Loucy (cell line): ENCODE measurements at regions not wholly inside any gene's neighbourhood (a gene's known extent, or its start where the extent isn't known, plus 50 kb on each side); places are given as distances from the start of the nearest gene placed in this dataset.

ENCODE experiments used
- H2AFZ ChIP-seq: fragments of 200-600 bp; sonication (generic); 2 replicates; pipeline ENCODE4 v1.6.0; 2016; ENCODE audit warnings: antibody characterized with exemption, mild to moderate bottlenecking, low read length, moderate library complexity
- H3F3A ChIP-seq: fragments of 200-600 bp; 2 replicates; pipeline ENCODE4 v1.6.0; 2016; ENCODE audit warnings: antibody characterized with exemption, low read depth, mild to moderate bottlenecking
- H3K27me3 ChIP-seq: fragments of 200-600 bp; sonication (generic); 2 replicates; pipeline ENCODE4 v1.6.1; 2014; ENCODE audit warnings: low read length, mild to moderate bottlenecking; ENCODE audit not compliant: insufficient read depth, poor library complexity, severe bottlenecking
- H3K36me3 ChIP-seq: fragments of 200-600 bp; sonication (generic); 2 replicates; pipeline ENCODE4 v1.6.1; 2016; ENCODE audit warnings: low read length; ENCODE audit not compliant: insufficient read depth
- H3K4me1 ChIP-seq: fragments of 200-600 bp; sonication (generic); 2 replicates; pipeline ENCODE4 v1.5.1; 2014; ENCODE audit warnings: low read length, mild to moderate bottlenecking; ENCODE audit not compliant: insufficient read depth, poor library complexity, severe bottlenecking
- H3K4me2 ChIP-seq: fragments of 200-600 bp; sonication (generic); 2 replicates; pipeline ENCODE4 v1.6.0; 2014; ENCODE audit warnings: antibody characterized with exemption, low read length, low read depth, mild to moderate bottlenecking; ENCODE audit not compliant: poor library complexity, severe bottlenecking
- H3K4me3 ChIP-seq: fragments of 200-600 bp; sonication (generic); 2 replicates; pipeline ENCODE4 v1.5.1; 2014; ENCODE audit warnings: low read length, mild to moderate bottlenecking, mixed read lengths; ENCODE audit not compliant: poor library complexity, severe bottlenecking
- H3K79me2 ChIP-seq: fragments of 200-600 bp; sonication (generic); 2 replicates; pipeline ENCODE4 v1.6.1; 2014; ENCODE audit warnings: low read length; ENCODE audit not compliant: insufficient read depth
- H3K9ac ChIP-seq: fragments of 200-600 bp; sonication (generic); 2 replicates; pipeline ENCODE4 v1.6.0; 2014; ENCODE audit warnings: mild to moderate bottlenecking, low read depth, low read length, moderate library complexity; ENCODE audit not compliant: poor library complexity, severe bottlenecking
- H3K9me2 ChIP-seq: fragments of 200-600 bp; sonication (generic); replicated peaks from 2 replicates; pipeline ENCODE4 v1.6.1; 2016; ENCODE audit warnings: low read depth, low read length, mixed read lengths
- H3K9me3 ChIP-seq: fragments of 200-600 bp; sonication (generic); 2 replicates; pipeline ENCODE4 v1.6.1; 2014; ENCODE audit warnings: mild to moderate bottlenecking, antibody characterized with exemption, low read length, low read depth; ENCODE audit not compliant: insufficient read depth
- H4K20me1 ChIP-seq: fragments of 200-600 bp; sonication (generic); 2 replicates; pipeline ENCODE4 v1.6.0; 2014; ENCODE audit warnings: antibody characterized with exemption, low read length, mild to moderate bottlenecking; ENCODE audit not compliant: insufficient read depth, poor library complexity, severe bottlenecking
- CTCF ChIP-seq: fragments of 200-600 bp; sonication (generic); conservative IDR thresholded peaks from 2 replicates; pipeline ENCODE4 v1.5.1; 2014; ENCODE audit warnings: mild to moderate bottlenecking, antibody characterized with exemption, low read length
- EZH2phosphoT487 ChIP-seq: fragments of 200-600 bp; IDR thresholded peaks from 2 replicates; pipeline ENCODE4 v1.6.1; 2018; ENCODE audit warnings: antibody characterized with exemption, mild to moderate bottlenecking, moderate library complexity, borderline replicate concordance

GRCh38 chr12:97164936-97165335 is 257.9 kb downstream of the NEDD1 start:
- Histone ChIP-seq H3K9me2 (no peaks in the 10 kb centered on the region), H3K79me2 (no peaks in the 10 kb centered on the region), H3K9me3 (no peaks in the 10 kb centered on the region), H3K4me1 (no peaks in the 10 kb centered on the region), H4K20me1 (no peaks in the 10 kb centered on the region), H3K36me3 (no peaks in the 10 kb centered on the region), H3K27me3 (no peaks in the 10 kb centered on the region), H3K9ac (no peak overlapping the region), H3K4me3 (no peak overlapping the region), H2AFZ (no peak overlapping the region), H3K4me2 (no peak overlapping the region), H3F3A (no peaks in the 10 kb centered on the region)
- TF ChIP-seq CTCF (no peak), EZH2phosphoT487 (no peak)

GRCh38 chr12:97167598-97167997 is 260.5 kb downstream of the NEDD1 start:
- Histone ChIP-seq H3K36me3 (no peaks in the 10 kb centered on the region), H3K9ac (no peak overlapping the region), H3K27me3 (no peaks in the 10 kb centered on the region), H3K79me2 (no peaks in the 10 kb centered on the region), H3K4me1 (no peaks in the 10 kb centered on the region), H2AFZ (no peak overlapping the region), H3K9me2 (no peaks in the 10 kb centered on the region), H3K4me2 (no peak overlapping the region), H3F3A (no peaks in the 10 kb centered on the region), H3K4me3 (no peak overlapping the region), H3K9me3 (no peaks in the 10 kb centered on the region), H4K20me1 (no peaks in the 10 kb centered on the region)
- no peak for TF ChIP-seq EZH2phosphoT487

- H3K4me2 ChIP-seq = no peak overlapping the region
- H4K20me1 ChIP-seq = no peaks in the 10 kb centered on the region
- H3F3A ChIP-seq = no peaks in the 10 kb centered on the region
- H2AFZ ChIP-seq = no peak overlapping the region
- no peaks in the 10 kb centered on the region for H3K36me3 ChIP-seq
- no peak overlapping the region for H3K4me3 ChIP-seq
- H3K9me2 ChIP-seq = no peaks in the 10 kb centered on the region
- no peak overlapping the region for H3K9ac ChIP-seq
- no peaks in the 10 kb centered on the region for H3K4me1 ChIP-seq
- no peak for TF ChIP-seq CTCF
- no peak for TF ChIP-seq EZH2phosphoT487
- no peaks in the 10 kb centered on the region for H3K9me3 ChIP-seq
- H3K27me3 ChIP-seq = no peaks in the 10 kb centered on the region
- no peaks in the 10 kb centered on the region for H3K79me2 ChIP-seq
These were observed 261.7 kb downstream of the NEDD1 start for GRCh38 chr12:97168804-97169203.

- no peaks in the 10 kb centered on the region for H3K36me3 ChIP-seq
- no peaks in the 10 kb centered on the region for H3F3A ChIP-seq
- H3K9me2 ChIP-seq = no peaks in the 10 kb centered on the region
- H3K4me1 ChIP-seq = no peaks in the 10 kb centered on the region
- H2AFZ ChIP-seq = no peak overlapping the region
- H3K4me2 ChIP-seq = no peak overlapping the region
- H3K9me3 ChIP-seq = no peaks in the 10 kb centered on the region
- no peak overlapping the region for H3K4me3 ChIP-seq
- no peaks in the 10 kb centered on the region for H4K20me1 ChIP-seq
- no peak for TF ChIP-seq EZH2phosphoT487
- no peak for TF ChIP-seq CTCF
- no peaks in the 10 kb centered on the region for H3K27me3 ChIP-seq
- no peak overlapping the region for H3K9ac ChIP-seq
- no peaks in the 10 kb centered on the region for H3K79me2 ChIP-seq
These were observed 263.0 kb downstream of the NEDD1 start for GRCh38 chr12:97169889-97170567.
